ENCODE measurements at regions not wholly inside any gene's neighbourhood (a gene's known extent, or its start where the extent isn't known, plus 50 kb on each side); places are given as distances from the start of the nearest gene placed in this dataset.

DNA sequence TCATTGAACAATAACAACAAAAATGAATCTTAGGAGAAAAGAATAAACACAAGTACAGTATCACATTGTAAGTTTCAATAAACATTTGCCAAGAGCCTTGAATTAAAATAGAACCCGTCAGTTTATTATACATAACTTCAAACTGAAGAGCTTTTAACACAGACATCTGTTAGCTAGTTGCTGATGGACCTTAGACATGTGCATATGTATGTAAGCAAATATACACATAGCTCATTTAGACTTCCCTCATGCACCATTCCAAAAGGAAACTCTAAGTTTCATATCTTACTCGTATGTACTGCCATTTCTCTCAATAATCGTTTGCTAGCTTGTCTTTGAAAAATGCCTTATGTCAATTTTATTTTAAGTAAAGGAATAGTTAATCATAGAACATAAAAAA is 235.0 kb downstream of the TENT5A start:
- CTCF ChIA-PET, result no interaction called here
- intact Hi-C loops (cut with micrococcal nuclease), result no loop called here
- no peaks in the 10 kb centered on the region for H3K9me3 ChIP-seq (ENCODE audit: control insufficient read depth in 1 of 2, insufficient read depth in 1 of 2, low read depth in 1 of 2, low read length in 2 of 2)
- ATAC-seq (no peak), DNase-seq (ENCODE audit: low read depth, low spot score) (no peak)
- no peak overlapping the region for H3K9ac ChIP-seq (ENCODE audit: low read length)
- no peaks in the 10 kb centered on the region for H3K79me2 ChIP-seq (ENCODE audit: insufficient read depth, low read length)
- TF ChIP-seq POLR2A (IDR thresholded peaks at IDR 0.05; ENCODE audit: borderline replicate concordance, extremely low read depth, insufficient read depth, insufficient read length) (no peak), EZH2 (IDR thresholded peaks at IDR 0.05) (no peak), SRF (IDR thresholded peaks at IDR 0.05; ENCODE audit: low read depth) (no peak), JUND (IDR thresholded peaks at IDR 0.05) (no peak), ELF1 (IDR thresholded peaks at IDR 0.05; ENCODE audit: borderline replicate concordance, low read depth) (no peak), FOSL1 (IDR thresholded peaks at IDR 0.05; ENCODE audit: low read depth) (no peak), SP1 (IDR thresholded peaks at IDR 0.05; ENCODE audit: low read depth) (no peak), ZFX (IDR thresholded peaks at IDR 0.05) (no peak), YY1 (IDR thresholded peaks at IDR 0.05; ENCODE audit: extremely low read depth, insufficient replicate concordance, low read depth, low read length) (no peak), RAD21 (IDR thresholded peaks at IDR 0.05; ENCODE audit: low read depth) (no peak), CEBPB (IDR thresholded peaks at IDR 0.05; ENCODE audit: low read depth) (no peak), CBX3 (IDR thresholded peaks at IDR 0.05; ENCODE audit: low read depth) (no peak), ZNF274 (IDR thresholded peaks at IDR 0.05; ENCODE audit: low read depth, low read length) (no peak), POLR2AphosphoS5 (IDR thresholded peaks at IDR 0.05; ENCODE audit: low read depth, low read length) (no peak)
- TF ChIP-seq, protein P1, sequence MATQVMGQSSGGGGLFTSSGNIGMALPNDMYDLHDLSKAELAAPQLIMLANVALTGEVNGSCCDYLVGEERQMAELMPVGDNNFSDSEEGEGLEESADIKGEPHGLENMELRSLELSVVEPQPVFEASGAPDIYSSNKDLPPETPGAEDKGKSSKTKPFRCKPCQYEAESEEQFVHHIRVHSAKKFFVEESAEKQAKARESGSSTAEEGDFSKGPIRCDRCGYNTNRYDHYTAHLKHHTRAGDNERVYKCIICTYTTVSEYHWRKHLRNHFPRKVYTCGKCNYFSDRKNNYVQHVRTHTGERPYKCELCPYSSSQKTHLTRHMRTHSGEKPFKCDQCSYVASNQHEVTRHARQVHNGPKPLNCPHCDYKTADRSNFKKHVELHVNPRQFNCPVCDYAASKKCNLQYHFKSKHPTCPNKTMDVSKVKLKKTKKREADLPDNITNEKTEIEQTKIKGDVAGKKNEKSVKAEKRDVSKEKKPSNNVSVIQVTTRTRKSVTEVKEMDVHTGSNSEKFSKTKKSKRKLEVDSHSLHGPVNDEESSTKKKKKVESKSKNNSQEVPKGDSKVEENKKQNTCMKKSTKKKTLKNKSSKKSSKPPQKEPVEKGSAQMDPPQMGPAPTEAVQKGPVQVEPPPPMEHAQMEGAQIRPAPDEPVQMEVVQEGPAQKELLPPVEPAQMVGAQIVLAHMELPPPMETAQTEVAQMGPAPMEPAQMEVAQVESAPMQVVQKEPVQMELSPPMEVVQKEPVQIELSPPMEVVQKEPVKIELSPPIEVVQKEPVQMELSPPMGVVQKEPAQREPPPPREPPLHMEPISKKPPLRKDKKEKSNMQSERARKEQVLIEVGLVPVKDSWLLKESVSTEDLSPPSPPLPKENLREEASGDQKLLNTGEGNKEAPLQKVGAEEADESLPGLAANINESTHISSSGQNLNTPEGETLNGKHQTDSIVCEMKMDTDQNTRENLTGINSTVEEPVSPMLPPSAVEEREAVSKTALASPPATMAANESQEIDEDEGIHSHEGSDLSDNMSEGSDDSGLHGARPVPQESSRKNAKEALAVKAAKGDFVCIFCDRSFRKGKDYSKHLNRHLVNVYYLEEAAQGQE (IDR thresholded peaks at IDR 0.05; ENCODE audit: low read depth), result no peak
- TF ChIP-seq, protein P2, sequence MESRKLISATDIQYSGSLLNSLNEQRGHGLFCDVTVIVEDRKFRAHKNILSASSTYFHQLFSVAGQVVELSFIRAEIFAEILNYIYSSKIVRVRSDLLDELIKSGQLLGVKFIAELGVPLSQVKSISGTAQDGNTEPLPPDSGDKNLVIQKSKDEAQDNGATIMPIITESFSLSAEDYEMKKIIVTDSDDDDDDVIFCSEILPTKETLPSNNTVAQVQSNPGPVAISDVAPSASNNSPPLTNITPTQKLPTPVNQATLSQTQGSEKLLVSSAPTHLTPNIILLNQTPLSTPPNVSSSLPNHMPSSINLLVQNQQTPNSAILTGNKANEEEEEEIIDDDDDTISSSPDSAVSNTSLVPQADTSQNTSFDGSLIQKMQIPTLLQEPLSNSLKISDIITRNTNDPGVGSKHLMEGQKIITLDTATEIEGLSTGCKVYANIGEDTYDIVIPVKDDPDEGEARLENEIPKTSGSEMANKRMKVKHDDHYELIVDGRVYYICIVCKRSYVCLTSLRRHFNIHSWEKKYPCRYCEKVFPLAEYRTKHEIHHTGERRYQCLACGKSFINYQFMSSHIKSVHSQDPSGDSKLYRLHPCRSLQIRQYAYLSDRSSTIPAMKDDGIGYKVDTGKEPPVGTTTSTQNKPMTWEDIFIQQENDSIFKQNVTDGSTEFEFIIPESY (IDR thresholded peaks at IDR 0.05; ENCODE audit: extremely low read depth, insufficient replicate concordance, low read length), result no peak
- H2AFZ ChIP-seq (ENCODE audit: low read depth, low read length, poor library complexity, severe bottlenecking), result no peak overlapping the region
- no peaks in the 10 kb centered on the region for H3K36me3 ChIP-seq (ENCODE audit: control insufficient read depth in 1 of 2, insufficient read depth in 2 of 2, low read length in 2 of 2)
- POLR2A ChIA-PET, result no interaction called here
- H3K9me2 ChIP-seq (ENCODE audit: insufficient read depth), result no peaks in the 10 kb centered on the region
- no peak overlapping the region for H3K4me3 ChIP-seq (replicated peaks in 1 of 2; ENCODE audit: low read depth in 1 of 2, low read length in 2 of 2)
- no peaks in the 10 kb centered on the region for H3K27me3 ChIP-seq (ENCODE audit: insufficient read depth, low read length)
- RAD21 ChIA-PET (ENCODE audit: low non-redundant PET in 1 of 2, low total read pairs in 2 of 2, uncharacterized antibody in 2 of 2, unreplicated experiment in 2 of 2), result no interaction called here
- no TSS peak for BruUV-seq (replicated peaks)
- H4K20me1 ChIP-seq (ENCODE audit: insufficient read depth), result no peaks in the 10 kb centered on the region
- H3K27ac ChIP-seq (ENCODE audit: low read depth, low read length), result no peak overlapping the region
- H3K4me1 ChIP-seq (ENCODE audit: control insufficient read depth in 1 of 2, insufficient read depth in 2 of 2, low read length in 2 of 2), result no peaks in the 10 kb centered on the region
- H3K4me2 ChIP-seq (ENCODE audit: low read length), result no peak overlapping the region
